HEK293 (cell line): ENCODE measurements at regions not wholly inside any gene's neighbourhood (a gene's known extent, or its start where the extent isn't known, plus 50 kb on each side); places are given as distances from the start of the nearest gene placed in this dataset.

Source experiments
- CTCF ChIA-PET: fragments of 350-600 bp; formaldehyde crosslinking; extraction: SDS; loops from one replicate; lab custom pipeline; 2021; ENCODE audit warnings: antibody characterized with exemption; lab: Yijun Ruan, JAX
- POLR2A ChIA-PET: fragments of 300-600 bp; formaldehyde crosslinking; extraction: SDS; loops from one replicate; lab custom pipeline; 2020; ENCODE audit warnings: antibody characterized with exemption, inconsistent platforms; lab: Yijun Ruan, JAX
- H3K27ac ChIP-seq: fragments of 200-500 bp; sonication (Bioruptor generic); 2 replicates; pipeline ENCODE4 v1.5.1; 2014; ENCODE audit warnings: low read depth, low read length, control low read depth, inconsistent platforms; ENCODE audit errors: extremely low read depth
- H3K36me3 ChIP-seq, 2 experiments: fragments of 200-500 bp in 1 of 2; sonication (Bioruptor generic) in 1 of 2; 1 replicate in 1 of 2; 2 replicates in 1 of 2; pipeline ENCODE4 v1.5.1; 2014 to 2017; ENCODE audit warnings: inconsistent platforms in 2 of 2, low read length in 2 of 2; ENCODE audit not compliant: control insufficient read depth in 2 of 2, insufficient read depth in 1 of 2
- H3K4me1 ChIP-seq: fragments of 200-500 bp; sonication (Bioruptor generic); 2 replicates; pipeline ENCODE4 v1.5.1; 2014; ENCODE audit warnings: mild to moderate bottlenecking, low read length, inconsistent platforms; ENCODE audit not compliant: control insufficient read depth, insufficient read depth
- H3K4me3 ChIP-seq: 2 replicates; pipeline ENCODE4 v1.5.1; 2011; ENCODE audit warnings: low read depth, mild to moderate bottlenecking, control low read depth, low read length, moderate library complexity
- H3K9me3 ChIP-seq: fragments of 200-500 bp; sonication (Bioruptor generic); 2 replicates; pipeline ENCODE4 v1.5.1; 2014; ENCODE audit warnings: low read depth, low read length, inconsistent platforms; ENCODE audit not compliant: control insufficient read depth, insufficient read depth
- PRDM4 ChIP-seq: fragments of 450-650 bp; formaldehyde crosslinking; IDR thresholded peaks from 2 replicates; pipeline ENCODE4 v1.5.1; 2017; ENCODE audit warnings: missing biosample characterization, missing genetic modification characterization
- PRDM6 ChIP-seq: fragments of 450-650 bp; formaldehyde crosslinking; IDR thresholded peaks from 2 replicates; pipeline ENCODE4 v1.5.1; 2017; ENCODE audit warnings: missing biosample characterization, missing genetic modification characterization
- SETDB1 ChIP-seq: IDR thresholded peaks from one replicate; pipeline ENCODE4 v1.6.1; 2017; ENCODE audit warnings: mild to moderate bottlenecking, low read length, moderate library complexity, mixed read lengths; ENCODE audit not compliant: insufficient read length
- ZFP3 ChIP-seq: fragments of 450-650 bp; formaldehyde crosslinking; IDR thresholded peaks from 2 replicates; pipeline ENCODE4 v1.5.1; 2016; ENCODE audit warnings: low read depth, missing biosample characterization, missing genetic modification characterization
- ZNF140 ChIP-seq: fragments of 450-650 bp; formaldehyde crosslinking; IDR thresholded peaks from 2 replicates; pipeline ENCODE4 v1.5.1; 2016; ENCODE audit warnings: missing biosample characterization, missing genetic modification characterization
- ZNF146 ChIP-seq: fragments of 450-650 bp; formaldehyde crosslinking; IDR thresholded peaks from 2 replicates; pipeline ENCODE4 v1.5.1; 2016; ENCODE audit warnings: missing biosample characterization, missing genetic modification characterization
- ZNF184 ChIP-seq: fragments of 450-650 bp; IDR thresholded peaks from 2 replicates; pipeline ENCODE4 v1.5.1; 2018; ENCODE audit warnings: missing biosample characterization, mild to moderate bottlenecking, missing genetic modification characterization
- ZNF362 ChIP-seq: fragments of 450-650 bp; formaldehyde crosslinking; IDR thresholded peaks from 2 replicates; pipeline ENCODE4 v1.5.1; 2016; ENCODE audit warnings: missing biosample characterization, missing genetic modification characterization
- ZNF37A ChIP-seq: fragments of 450-650 bp; IDR thresholded peaks from 2 replicates; pipeline ENCODE4 v1.5.1; 2018; ENCODE audit warnings: missing biosample characterization, missing genetic modification characterization
- ZNF558 ChIP-seq: fragments of 450-650 bp; formaldehyde crosslinking; IDR thresholded peaks from 2 replicates; pipeline ENCODE4 v1.5.1; 2016; ENCODE audit warnings: missing biosample characterization, missing genetic modification characterization
- ZNF645 ChIP-seq: fragments of 450-650 bp; formaldehyde crosslinking; IDR thresholded peaks from 2 replicates; pipeline ENCODE4; 2016; ENCODE audit warnings: missing biosample characterization, missing genetic modification characterization
- ZNF768 ChIP-seq: fragments of 450-650 bp; formaldehyde crosslinking; IDR thresholded peaks from 2 replicates; pipeline ENCODE4 v1.5.1; 2018; ENCODE audit warnings: missing biosample characterization, mild to moderate bottlenecking, missing genetic modification characterization
- ZNF777 ChIP-seq: fragments of 450-650 bp; formaldehyde crosslinking; IDR thresholded peaks from 2 replicates; pipeline ENCODE4 v1.5.1; 2017; ENCODE audit warnings: missing biosample characterization, missing genetic modification characterization, borderline replicate concordance
- ZNF785 ChIP-seq: fragments of 450-650 bp; formaldehyde crosslinking; IDR thresholded peaks from 2 replicates; pipeline ENCODE4 v1.5.1; 2016; ENCODE audit warnings: missing biosample characterization, missing genetic modification characterization
- ZSCAN4 ChIP-seq: fragments of 450-650 bp; formaldehyde crosslinking; IDR thresholded peaks from 2 replicates; pipeline ENCODE4 v1.5.1; 2017; ENCODE audit warnings: missing biosample characterization, missing genetic modification characterization
- ZSCAN5A ChIP-seq: fragments of 450-650 bp; formaldehyde crosslinking; IDR thresholded peaks from 2 replicates; pipeline ENCODE4 v1.5.1; 2016; ENCODE audit warnings: missing biosample characterization, missing genetic modification characterization
- TF ChIP-seq, protein P1 (sequence below): fragments of 450-650 bp; formaldehyde crosslinking; IDR thresholded peaks from 2 replicates; pipeline ENCODE4 v1.5.1; 2016; ENCODE audit warnings: missing biosample characterization, missing genetic modification characterization
- TF ChIP-seq, protein P2 (sequence below): fragments of 450-650 bp; formaldehyde crosslinking; IDR thresholded peaks from 2 replicates; pipeline ENCODE4 v1.5.1; 2016; ENCODE audit warnings: missing biosample characterization, missing genetic modification characterization

- H3K36me3 ChIP-seq = no peaks in the 10 kb centered on the region
- POLR2A ChIA-PET = no interaction called here
- no peak overlapping the region for H3K27ac ChIP-seq
- no peaks in the 10 kb centered on the region for H3K9me3 ChIP-seq
- CTCF ChIA-PET = no interaction called here
- no peak overlapping the region for H3K4me3 ChIP-seq
- no peak for TF ChIP-seq SETDB1
- no peak for TF ChIP-seq ZNF785
- TF ChIP-seq ZNF645 (tag by site-specific recombination) = no peak
- no peak for TF ChIP-seq ZNF558 (tag by site-specific recombination)
- TF ChIP-seq ZNF184 (tag by site-specific recombination) = no peak
- no peak for TF ChIP-seq ZFP3
- TF ChIP-seq, protein P1, sequence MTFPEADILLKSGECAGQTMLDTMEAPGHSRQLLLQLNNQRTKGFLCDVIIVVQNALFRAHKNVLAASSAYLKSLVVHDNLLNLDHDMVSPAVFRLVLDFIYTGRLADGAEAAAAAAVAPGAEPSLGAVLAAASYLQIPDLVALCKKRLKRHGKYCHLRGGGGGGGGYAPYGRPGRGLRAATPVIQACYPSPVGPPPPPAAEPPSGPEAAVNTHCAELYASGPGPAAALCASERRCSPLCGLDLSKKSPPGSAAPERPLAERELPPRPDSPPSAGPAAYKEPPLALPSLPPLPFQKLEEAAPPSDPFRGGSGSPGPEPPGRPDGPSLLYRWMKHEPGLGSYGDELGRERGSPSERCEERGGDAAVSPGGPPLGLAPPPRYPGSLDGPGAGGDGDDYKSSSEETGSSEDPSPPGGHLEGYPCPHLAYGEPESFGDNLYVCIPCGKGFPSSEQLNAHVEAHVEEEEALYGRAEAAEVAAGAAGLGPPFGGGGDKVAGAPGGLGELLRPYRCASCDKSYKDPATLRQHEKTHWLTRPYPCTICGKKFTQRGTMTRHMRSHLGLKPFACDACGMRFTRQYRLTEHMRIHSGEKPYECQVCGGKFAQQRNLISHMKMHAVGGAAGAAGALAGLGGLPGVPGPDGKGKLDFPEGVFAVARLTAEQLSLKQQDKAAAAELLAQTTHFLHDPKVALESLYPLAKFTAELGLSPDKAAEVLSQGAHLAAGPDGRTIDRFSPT = no peak
- no peak for TF ChIP-seq ZSCAN4 (tag by site-specific recombination)
- TF ChIP-seq ZNF777 (tag by site-specific recombination) = no peak
- no peak for TF ChIP-seq ZSCAN5A (tag by site-specific recombination)
- TF ChIP-seq, protein P2, sequence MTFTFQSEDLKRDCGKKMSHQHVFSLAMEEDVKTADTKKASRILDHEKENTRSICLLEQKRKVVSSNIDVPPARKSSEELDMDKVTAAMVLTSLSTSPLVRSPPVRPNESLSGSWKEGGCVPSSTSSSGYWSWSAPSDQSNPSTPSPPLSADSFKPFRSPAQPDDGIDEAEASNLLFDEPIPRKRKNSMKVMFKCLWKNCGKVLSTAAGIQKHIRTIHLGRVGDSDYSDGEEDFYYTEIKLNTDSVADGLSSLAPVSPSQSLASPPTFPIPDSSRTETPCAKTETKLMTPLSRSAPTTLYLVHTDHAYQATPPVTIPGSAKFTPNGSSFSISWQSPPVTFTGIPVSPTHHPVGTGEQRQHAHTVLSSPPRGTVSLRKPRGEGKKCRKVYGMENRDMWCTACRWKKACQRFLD (tag by site-specific recombination) = no peak
- TF ChIP-seq ZNF146 (tag by site-specific recombination) = no peak
- TF ChIP-seq ZNF362 (tag by site-specific recombination) = no peak
- TF ChIP-seq PRDM4 (tag by site-specific recombination) = no peak
- no peak for TF ChIP-seq ZNF140 (tag by site-specific recombination)
- TF ChIP-seq PRDM6 (tag by site-specific recombination) = no peak
- no peak for TF ChIP-seq ZNF768
- TF ChIP-seq ZNF37A (tag by site-specific recombination) = no peak
- TF ChIP-seq, all 188 proteins: peak for 0
- no peaks in the 10 kb centered on the region for H3K4me1 ChIP-seq
These were observed 485.8 kb upstream of the MGMT start for GRCh38 chr10:128981251-128981650.
